Globus pallidus (tissue), 1 donor: ENCODE measurements at regions not wholly inside any gene's neighbourhood (a gene's known extent, or its start where the extent isn't known, plus 50 kb on each side); places are given as distances from the start of the nearest gene placed in this dataset.
"Not testable (repeated sequence)": the region's sequence is repeated elsewhere in the genome, so short reads cannot be mapped to it uniquely, and the experiment has no call there.

ENCODE experiments used
- DNase-seq: peaks from one replicate; pipeline ENCODE4 v3.0.0-alpha.2; 2015; ENCODE audit warnings: low spot score

GRCh38 chr6:65989676-65990075, 282.6 kb upstream of the EYS start:
- DNase-seq: no peak

GRCh38 chr6:65988006-65988405, 281.0 kb upstream of the EYS start:
- DNase-seq: no peak

GRCh38 chr6:65984089-65984488, 277.1 kb upstream of the EYS start:
- DNase-seq: no peak

GRCh38 chr6:65979120-65979519, 272.1 kb upstream of the EYS start:
- DNase-seq: no peak

GRCh38 chr6:65971252-65971651, 264.2 kb upstream of the EYS start:
- DNase-seq: not testable (repeated sequence)

- no peak for DNase-seq
Measured at GRCh38 chr6:65964261-65964660, 257.2 kb upstream of the EYS start.

GRCh38 chr6:65955034-65955433, 248.0 kb upstream of the EYS start:
- no peak for DNase-seq

GRCh38 chr6:65948062-65948461, 241.0 kb upstream of the EYS start:
- no peak for DNase-seq

GRCh38 chr6:65943548-65943947, 236.5 kb upstream of the EYS start:
- no peak for DNase-seq

- no peak for DNase-seq
Measured at GRCh38 chr6:65943051-65943450, 236.0 kb upstream of the EYS start.

GRCh38 chr6:65938000-65938399, 231.0 kb upstream of the EYS start:
- DNase-seq: no peak

- DNase-seq: no peak
Measured at GRCh38 chr6:65935412-65935811, 228.4 kb upstream of the EYS start.

- DNase-seq: no peak
Measured at GRCh38 chr6:65933390-65933789, 226.4 kb upstream of the EYS start.

GRCh38 chr6:65927141-65927540, 220.1 kb upstream of the EYS start:
- DNase-seq: no peak

- no peak for DNase-seq
Measured at GRCh38 chr6:65924411-65924810, 217.4 kb upstream of the EYS start.

- DNase-seq: no peak
Measured at GRCh38 chr6:65922049-65922448, 215.0 kb upstream of the EYS start.

GRCh38 chr6:65908065-65908464, 201.0 kb upstream of the EYS start:
- no peak for DNase-seq

GRCh38 chr6:65903992-65904391, 197.0 kb upstream of the EYS start:
- DNase-seq: no peak

GRCh38 chr6:65900928-65901327, 193.9 kb upstream of the EYS start:
- DNase-seq: no peak

- DNase-seq: no peak
Measured at GRCh38 chr6:65896140-65896539, 189.1 kb upstream of the EYS start.

GRCh38 chr6:65876668-65877067, 169.6 kb upstream of the EYS start:
- no peak for DNase-seq

GRCh38 chr6:65852369-65852852, 145.4 kb upstream of the EYS start:
- no peak for DNase-seq

- DNase-seq: no peak
Measured at GRCh38 chr6:65830151-65830550, 123.1 kb upstream of the EYS start.

- no peak for DNase-seq
Measured at GRCh38 chr6:65819152-65819551, 112.1 kb upstream of the EYS start.

- DNase-seq: no peak
Measured at GRCh38 chr6:65818576-65818975, 111.5 kb upstream of the EYS start.
